ENCODE measurements at regions not wholly inside any gene's neighbourhood (a gene's known extent, or its start where the extent isn't known, plus 50 kb on each side); places are given as distances from the start of the nearest gene placed in this dataset.

DNA sequence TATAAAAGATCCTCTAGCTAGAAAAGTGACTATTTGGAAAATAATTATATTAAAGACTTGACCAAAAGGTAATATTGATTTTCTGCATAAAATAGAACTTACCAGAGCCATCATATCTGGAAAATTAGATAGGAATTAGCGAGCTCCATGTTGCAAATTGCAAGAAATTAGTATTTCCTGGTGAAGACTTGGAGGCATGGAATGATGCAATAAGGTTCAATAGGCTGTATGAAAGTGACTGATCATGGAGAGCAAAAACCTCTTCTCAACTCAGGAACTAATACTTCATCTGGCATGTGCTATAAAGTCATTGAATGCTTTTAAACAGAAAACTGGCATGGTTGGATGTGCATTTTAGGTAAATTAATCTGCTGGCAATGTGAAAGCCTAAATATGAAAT is 66.3 kb upstream of the UFM1 start:
- no peak for TF ChIP-seq POLR2A (IDR thresholded peaks at IDR 0.05)
- TF ChIP-seq, protein P1, sequence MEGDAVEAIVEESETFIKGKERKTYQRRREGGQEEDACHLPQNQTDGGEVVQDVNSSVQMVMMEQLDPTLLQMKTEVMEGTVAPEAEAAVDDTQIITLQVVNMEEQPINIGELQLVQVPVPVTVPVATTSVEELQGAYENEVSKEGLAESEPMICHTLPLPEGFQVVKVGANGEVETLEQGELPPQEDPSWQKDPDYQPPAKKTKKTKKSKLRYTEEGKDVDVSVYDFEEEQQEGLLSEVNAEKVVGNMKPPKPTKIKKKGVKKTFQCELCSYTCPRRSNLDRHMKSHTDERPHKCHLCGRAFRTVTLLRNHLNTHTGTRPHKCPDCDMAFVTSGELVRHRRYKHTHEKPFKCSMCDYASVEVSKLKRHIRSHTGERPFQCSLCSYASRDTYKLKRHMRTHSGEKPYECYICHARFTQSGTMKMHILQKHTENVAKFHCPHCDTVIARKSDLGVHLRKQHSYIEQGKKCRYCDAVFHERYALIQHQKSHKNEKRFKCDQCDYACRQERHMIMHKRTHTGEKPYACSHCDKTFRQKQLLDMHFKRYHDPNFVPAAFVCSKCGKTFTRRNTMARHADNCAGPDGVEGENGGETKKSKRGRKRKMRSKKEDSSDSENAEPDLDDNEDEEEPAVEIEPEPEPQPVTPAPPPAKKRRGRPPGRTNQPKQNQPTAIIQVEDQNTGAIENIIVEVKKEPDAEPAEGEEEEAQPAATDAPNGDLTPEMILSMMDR (IDR thresholded peaks at IDR 0.05), result no peak
- no peak for TF ChIP-seq POLR2AphosphoS5 (IDR thresholded peaks at IDR 0.05)
